Mammary epithelial cell (primary cell): ENCODE measurements at regions not wholly inside any gene's neighbourhood (a gene's known extent, or its start where the extent isn't known, plus 50 kb on each side); places are given as distances from the start of the nearest gene placed in this dataset.

Experiments
- CTCF ChIP-seq, 2 donors: IDR thresholded peaks in 1 of 2; conservative IDR thresholded peaks in 1 of 2; 2 replicates each; pipeline ENCODE4 v1.5.1; 2011 to 2012; ENCODE audit warnings: inconsistent platforms in 2 of 2, low read length in 2 of 2, mild to moderate bottlenecking in 2 of 2, control low read depth in 1 of 2, low read depth in 1 of 2; ENCODE audit not compliant: insufficient read depth in 1 of 2; ENCODE audit errors: extremely low read depth in 1 of 2
- EZH2 ChIP-seq: IDR thresholded peaks from 2 replicates; pipeline ENCODE4 v1.6.1; 2012; ENCODE audit warnings: low read length, inconsistent platforms, borderline replicate concordance

GRCh38 chr4:189001971-189002450 is 862.8 kb downstream of the TRIML1 start:
- TF ChIP-seq CTCF (conservative IDR thresholded peaks at IDR 0.05 in 1 of 2, IDR thresholded peaks at IDR 0.05 in 1 of 2; ENCODE audit: extremely low read depth in 1 of 2, insufficient read depth in 1 of 2, low read depth in 1 of 2, low read length in 2 of 2) = no peak
- TF ChIP-seq EZH2 = no peak
